ENCODE measurements at regions not wholly inside any gene's neighbourhood (a gene's known extent, or its start where the extent isn't known, plus 50 kb on each side); places are given as distances from the start of the nearest gene placed in this dataset.
"Not testable (repeated sequence)": the region's sequence is repeated elsewhere in the genome, so short reads cannot be mapped to it uniquely, and the experiment has no call there.

DNA sequence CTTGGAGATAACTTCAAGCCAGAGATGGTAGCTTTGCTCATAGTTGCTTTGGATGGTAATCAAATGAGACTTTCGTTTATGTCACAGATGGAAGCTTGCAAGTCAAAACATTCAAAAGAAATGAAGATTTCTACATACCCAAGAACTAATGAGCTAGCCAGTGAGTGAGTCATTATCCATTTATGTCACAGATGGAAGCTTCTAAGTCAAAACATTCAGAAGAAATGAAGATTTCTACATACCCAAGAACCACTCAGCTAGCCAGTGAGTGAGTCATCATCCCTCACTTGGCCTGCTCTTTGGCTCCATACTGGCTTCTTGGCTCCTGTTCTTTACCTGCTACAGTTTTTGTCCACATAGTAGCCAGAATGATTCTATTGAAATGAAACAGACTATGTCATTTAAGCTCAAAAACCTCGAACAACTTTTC lies 559.8 kb upstream of the CBLB start:
- Histone ChIP-seq H3K27me3 (no peaks in the 10 kb centered on the region), H3K4me1 (peaks cover 30% of the 10 kb centered on the region), H3K36me3 (no peaks in the 10 kb centered on the region), H3K9me3 (no peaks in the 10 kb centered on the region), H3K4me2 (no peak overlapping the region), H3K4me3 (no peak overlapping the region), H3K9ac (no peak overlapping the region), H4K20me1 (no peaks in the 10 kb centered on the region), H3K27ac (no peak overlapping the region)
- no peak for TF ChIP-seq Cebpa-rat (IDR thresholded peaks at IDR 0.05)

DNA sequence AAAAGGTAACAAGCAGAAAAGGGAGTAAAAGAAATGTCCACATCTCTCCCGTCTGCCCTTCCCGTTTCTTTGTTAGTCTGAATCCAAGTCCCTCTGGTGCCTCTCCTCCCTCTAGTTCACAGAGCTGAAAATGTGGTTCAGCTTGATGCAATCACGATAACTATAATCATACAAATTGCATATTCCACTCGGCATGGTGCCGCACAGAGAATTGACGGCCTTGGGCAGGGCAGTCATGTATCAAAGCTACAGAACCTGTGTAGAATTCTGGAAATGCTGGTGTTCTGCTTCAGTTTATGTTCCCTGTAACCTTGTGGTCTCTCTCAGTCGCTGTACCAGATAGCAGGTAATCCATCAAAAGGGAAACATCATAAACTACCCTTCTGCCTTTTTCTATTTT lies 562.9 kb upstream of the CBLB start:
- Histone ChIP-seq H3K9me3 (no peaks in the 10 kb centered on the region), H3K4me1 (peaks cover 8% of the 10 kb centered on the region; the same call in 1 of the 2 replicates), H3K4me3 (no peak overlapping the region), H3K27ac (no peak overlapping the region), H3K4me2 (no peak overlapping the region), H3K36me3 (no peaks in the 10 kb centered on the region), H3K27me3 (no peaks in the 10 kb centered on the region), H4K20me1 (no peaks in the 10 kb centered on the region), H3K9ac (no peak overlapping the region)
- no peak for TF ChIP-seq Cebpa-rat (IDR thresholded peaks at IDR 0.05)

DNA sequence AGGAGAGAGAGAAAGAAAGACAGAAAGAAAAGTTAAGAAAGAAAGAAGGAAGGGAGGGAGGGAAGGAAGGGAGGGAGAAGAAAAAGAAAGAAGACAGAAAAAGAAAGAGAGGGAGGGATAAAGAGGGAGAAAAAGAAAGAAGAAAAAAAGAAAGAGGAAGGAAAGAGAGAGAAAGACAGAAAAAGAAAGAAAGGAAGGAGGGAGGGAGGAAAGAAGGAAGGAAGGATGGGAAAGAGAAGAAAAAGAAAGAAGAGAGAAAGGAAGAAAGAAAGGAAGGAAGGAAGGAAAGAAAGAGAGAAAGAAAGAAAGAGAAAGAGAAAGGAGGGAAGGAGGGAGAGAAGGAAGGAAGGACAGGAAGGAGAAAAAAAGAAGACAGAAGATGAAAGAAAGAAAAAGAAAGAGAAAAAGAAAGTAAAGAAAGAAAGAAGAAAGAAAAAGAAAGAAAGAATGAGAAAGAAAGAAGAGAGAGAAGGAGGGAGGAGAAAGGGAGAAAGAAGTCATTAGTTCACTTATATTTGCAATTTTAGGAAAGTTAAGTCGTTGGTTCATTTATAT lies 567.2 kb upstream of the CBLB start:
- Histone ChIP-seq H3K9me3 (no peaks in the 10 kb centered on the region), H3K4me3 (no peak overlapping the region)

GRCh38 chr3:106438887-106439286 lies 570.1 kb upstream of the CBLB start:
- H3K27ac ChIP-seq: no peak overlapping the region
- no peak overlapping the region for H3K4me2 ChIP-seq
- no peaks in the 10 kb centered on the region for H3K36me3 ChIP-seq
- no peak overlapping the region for H3K4me3 ChIP-seq
- no peak overlapping the region for H3K9ac ChIP-seq
- no peaks in the 10 kb centered on the region for H3K9me3 ChIP-seq
- no peaks in the 10 kb centered on the region for H3K4me1 ChIP-seq
- no peaks in the 10 kb centered on the region for H4K20me1 ChIP-seq
- no peaks in the 10 kb centered on the region for H3K27me3 ChIP-seq
- no peak for TF ChIP-seq Cebpa-rat (IDR thresholded peaks at IDR 0.05)

More for the DNA sequence above, 567.2 kb upstream of the CBLB start:
- Histone ChIP-seq H3K36me3 (no peaks in the 10 kb centered on the region), H3K4me1 (peaks cover 3% of the 10 kb centered on the region; the same call in 1 of the 2 replicates), H3K27ac (no peak overlapping the region), H3K4me2 (no peak overlapping the region), H3K27me3 (no peaks in the 10 kb centered on the region), H3K9ac (no peak overlapping the region), H4K20me1 (no peaks in the 10 kb centered on the region)
- TF ChIP-seq Cebpa-rat (IDR thresholded peaks at IDR 0.05): no peak

DNA sequence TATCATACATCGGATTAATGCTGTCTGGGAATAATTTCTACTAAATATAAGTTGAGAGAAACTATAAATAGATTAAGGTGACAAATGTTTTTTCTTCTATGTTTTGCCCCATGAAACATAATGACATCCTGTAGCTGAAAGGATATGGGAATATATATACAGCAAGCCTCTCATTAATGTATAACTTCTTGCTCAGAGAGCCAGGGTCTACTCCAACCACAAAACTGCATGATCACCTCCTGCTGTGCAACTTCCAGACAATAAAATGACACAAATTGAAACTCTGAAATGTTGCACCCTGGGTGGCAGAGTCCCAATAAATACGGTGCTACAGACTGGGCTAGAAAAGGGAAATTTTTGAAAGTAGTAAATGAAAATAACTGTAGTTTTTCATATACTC lies 571.9 kb upstream of the CBLB start:
- no peaks in the 10 kb centered on the region for H3K4me1 ChIP-seq
- no peak for TF ChIP-seq Cebpa-rat (IDR thresholded peaks at IDR 0.05)

DNA sequence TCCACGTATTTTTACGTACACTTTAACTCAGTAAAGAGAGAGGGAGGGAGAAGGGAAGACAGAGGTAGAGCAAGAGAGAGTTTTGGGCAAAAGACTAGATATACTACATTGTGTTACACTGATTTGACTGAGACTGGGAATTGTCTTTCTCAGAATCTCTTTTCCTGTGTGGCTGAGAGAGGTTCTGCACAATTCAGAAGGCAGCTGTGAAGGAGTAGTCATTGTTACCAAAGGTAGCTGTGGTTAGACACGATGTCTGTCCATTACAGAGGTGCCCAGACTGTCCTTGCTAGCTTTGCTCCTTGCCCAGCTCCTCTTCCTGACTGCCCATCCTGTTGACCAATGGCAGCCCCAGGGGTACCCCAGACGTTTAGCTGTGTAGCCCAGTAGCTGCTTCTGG lies 577.5 kb upstream of the CBLB start:
- no peaks in the 10 kb centered on the region for H4K20me1 ChIP-seq
- no peak for TF ChIP-seq Cebpa-rat (IDR thresholded peaks at IDR 0.05)
- H3K27me3 ChIP-seq: no peaks in the 10 kb centered on the region
- H3K9me3 ChIP-seq: peaks cover 8% of the 10 kb centered on the region; the same call in 1 of the 2 replicates
- H3K36me3 ChIP-seq: no peaks in the 10 kb centered on the region
- H3K27ac ChIP-seq: no peak overlapping the region
- no peak overlapping the region for H3K4me3 ChIP-seq
- H3K4me1 ChIP-seq: no peaks in the 10 kb centered on the region
- H3K9ac ChIP-seq: no peak overlapping the region
- no peak overlapping the region for H3K4me2 ChIP-seq

More for the DNA sequence above, 571.9 kb upstream of the CBLB start:
- H3K9ac ChIP-seq: no peak overlapping the region
- H3K4me2 ChIP-seq: no peak overlapping the region
- H3K4me3 ChIP-seq: no peak overlapping the region
- H3K9me3 ChIP-seq: no peaks in the 10 kb centered on the region
- no peaks in the 10 kb centered on the region for H3K27me3 ChIP-seq
- H3K27ac ChIP-seq: no peak overlapping the region
- H4K20me1 ChIP-seq: no peaks in the 10 kb centered on the region
- H3K36me3 ChIP-seq: no peaks in the 10 kb centered on the region

GRCh38 chr3:106447723-106448301 lies 579.0 kb upstream of the CBLB start:
- no peak overlapping the region for H3K9ac ChIP-seq
- peaks cover 8% of the 10 kb centered on the region; the same call in 1 of the 2 replicates for H3K9me3 ChIP-seq
- H3K4me2 ChIP-seq: no peak overlapping the region
- no peak overlapping the region for H3K4me3 ChIP-seq
- no peak overlapping the region for H3K27ac ChIP-seq
- H3K27me3 ChIP-seq: no peaks in the 10 kb centered on the region
- no peaks in the 10 kb centered on the region for H3K4me1 ChIP-seq
- no peaks in the 10 kb centered on the region for H4K20me1 ChIP-seq
- H3K36me3 ChIP-seq: no peaks in the 10 kb centered on the region
- TF ChIP-seq Cebpa-rat (IDR thresholded peaks at IDR 0.05): no peak

DNA sequence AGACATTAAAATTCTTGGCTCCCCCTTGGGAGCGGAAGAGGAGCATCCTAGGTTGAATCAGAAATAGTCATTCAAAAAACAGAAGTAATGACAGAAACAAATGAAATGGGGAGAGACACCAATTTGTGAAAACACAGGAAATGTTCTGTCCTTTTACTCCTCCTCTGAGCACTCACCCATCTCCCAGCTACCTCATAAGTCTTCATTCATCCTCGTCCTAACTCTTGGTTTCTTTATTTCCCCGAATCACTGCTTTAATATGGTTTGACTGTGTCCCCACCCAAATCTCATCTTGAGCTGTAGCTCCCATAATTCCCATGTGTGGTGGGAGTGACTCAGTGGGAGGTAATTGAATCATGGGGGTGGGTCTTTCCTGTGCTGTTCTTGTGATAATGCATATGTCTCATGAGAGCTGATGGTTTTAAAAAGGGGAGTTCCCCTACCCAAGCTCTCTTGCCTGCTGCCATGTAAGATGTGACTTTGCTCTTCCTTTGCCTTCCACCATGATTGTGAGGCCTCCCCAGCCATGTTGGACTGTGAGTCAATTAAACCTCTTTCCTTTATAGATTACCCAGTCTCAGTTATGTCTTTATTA lies 579.7 kb upstream of the CBLB start:
- not testable (repeated sequence) for H3K36me3 ChIP-seq, H3K9me3 ChIP-seq, H3K4me2 ChIP-seq, H3K4me1 ChIP-seq, H3K27ac ChIP-seq, H3K4me3 ChIP-seq, H3K27me3 ChIP-seq, H3K9ac ChIP-seq, H4K20me1 ChIP-seq

- no peaks in the 10 kb centered on the region for H3K4me1 ChIP-seq
- no peak for TF ChIP-seq Cebpa-rat (IDR thresholded peaks at IDR 0.05)
- no peaks in the 10 kb centered on the region for H3K36me3 ChIP-seq
- no peak overlapping the region for H3K4me3 ChIP-seq
- no peaks in the 10 kb centered on the region for H4K20me1 ChIP-seq
- H3K9me3 ChIP-seq: peaks cover 8% of the 10 kb centered on the region; the same call in 1 of the 2 replicates
- H3K27ac ChIP-seq: no peak overlapping the region
- H3K4me2 ChIP-seq: no peak overlapping the region
- H3K9ac ChIP-seq: no peak overlapping the region
- H3K27me3 ChIP-seq: no peaks in the 10 kb centered on the region
Observed at GRCh38 chr3:106452096-106452495, 583.3 kb upstream of the CBLB start.

DNA sequence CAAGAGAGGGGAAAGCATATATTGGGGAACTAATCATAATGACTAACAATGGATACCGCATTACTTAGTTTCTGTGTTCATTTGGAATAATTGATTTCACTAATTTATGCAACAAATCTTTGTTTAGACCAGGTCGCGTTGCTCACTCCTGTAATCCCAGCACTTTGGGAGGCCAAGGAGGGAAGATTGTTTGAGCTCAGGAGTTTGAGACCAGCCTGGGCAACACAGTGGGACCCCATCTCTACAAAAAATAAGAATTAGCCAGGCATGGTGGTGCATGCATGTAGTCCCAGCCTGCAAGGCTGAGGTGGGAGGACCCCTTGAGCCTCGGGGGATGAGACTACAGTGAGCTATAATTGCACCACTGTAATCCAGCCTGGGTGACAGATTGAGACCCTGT lies 585.7 kb upstream of the CBLB start:
- H4K20me1 ChIP-seq: no peaks in the 10 kb centered on the region
- no peak overlapping the region for H3K9ac ChIP-seq
- TF ChIP-seq Cebpa-rat (IDR thresholded peaks at IDR 0.05): no peak

More for the DNA sequence above, 585.7 kb upstream of the CBLB start:
- Histone ChIP-seq H3K9me3 (no peaks in the 10 kb centered on the region), H3K27me3 (no peaks in the 10 kb centered on the region), H3K36me3 (no peaks in the 10 kb centered on the region), H3K4me3 (no peak overlapping the region), H3K27ac (no peak overlapping the region), H3K4me2 (no peak overlapping the region), H3K4me1 (no peaks in the 10 kb centered on the region)

All from BLaER1 (cell line).